K562 (cell line): ENCODE measurements at regions not wholly inside any gene's neighbourhood (a gene's known extent, or its start where the extent isn't known, plus 50 kb on each side); places are given as distances from the start of the nearest gene placed in this dataset.

Experiments
- ATAC-seq: fragments of 200-7000 bp; cut with Tn5 transposase; 3 replicates; pipeline ENCODE4 v1.9.1; 2020; ENCODE audit warnings: moderate library complexity
- BruUV-seq: library from RNA; stranded (reverse); fragments of 400-500 nt; replicated peaks from 2 replicates; lab custom pipeline; 2021; lab: Mats Ljungman, UMichigan
- CTCF ChIA-PET: fragments of 300-600 bp; formaldehyde crosslinking; extraction: SDS; loops from one replicate; lab custom pipeline; 2021; ENCODE audit warnings: low intra/inter-chr PET ratio; lab: Yijun Ruan, JAX
- POLR2A ChIA-PET: fragments of 300-600, 350-650 bp; sonication (Branson Sonifier 250); formaldehyde crosslinking; extraction: SDS; loops from one replicate; lab custom pipeline; 2021; ENCODE audit warnings: antibody characterized with exemption, inconsistent platforms; lab: Yijun Ruan, JAX
- DNase-seq, 4 experiments: peaks; one replicate each; pipeline versions ENCODE4 v3.0.0 to v3.0.0-alpha.2; 2011 to 2018; ENCODE audit warnings: low spot score in 3 of 4, mixed read lengths in 3 of 4; ENCODE audit errors: extremely low read depth in 1 of 4
- FAIRE-seq: peaks from 2 replicates; lab custom pipeline; 2011; peaks lifted over from hg19 to GRCh38; lab: Jason Lieb, UNC
- H2AFZ ChIP-seq: 2 replicates; pipeline ENCODE4 v1.6.0; 2011; ENCODE audit warnings: low read depth, low read length, control low read depth, inconsistent platforms
- H3K27ac ChIP-seq: fragments of 200-600 bp; 3 replicates; pipeline ENCODE4 v1.8.0; 2011; ENCODE audit warnings: low read depth, mild to moderate bottlenecking, control low read depth, inconsistent platforms, low read length, moderate library complexity, mixed read lengths; ENCODE audit errors: extremely low read depth
- H3K27me3 ChIP-seq, 2 experiments: fragments of 300-600 bp in 1 of 2; 2 replicates in 1 of 2; 3 replicates in 1 of 2; pipeline versions ENCODE4 v1.6.0 to v1.8.0; 2011; ENCODE audit warnings: inconsistent platforms in 2 of 2, low read length in 2 of 2, mild to moderate bottlenecking in 1 of 2, mixed read lengths in 1 of 2, moderate library complexity in 1 of 2; ENCODE audit not compliant: control insufficient read depth in 2 of 2, insufficient read depth in 2 of 2
- H3K36me3 ChIP-seq: fragments of 300-600 bp; 3 replicates; pipeline ENCODE4 v1.8.0; 2011; ENCODE audit warnings: mild to moderate bottlenecking, low read length, inconsistent platforms; ENCODE audit not compliant: control insufficient read depth, insufficient read depth
- H3K4me1 ChIP-seq, 2 experiments: fragments of 200-600 bp in 1 of 2; replicated peaks in 1 of 2; 2 replicates in 1 of 2; 3 replicates in 1 of 2; pipeline versions ENCODE4 v1.5.1 to v1.8.0; 2011; ENCODE audit warnings: inconsistent platforms in 2 of 2, low read length in 2 of 2, mild to moderate bottlenecking in 1 of 2, mixed read lengths in 1 of 2, moderate library complexity in 1 of 2; ENCODE audit not compliant: control insufficient read depth in 2 of 2, insufficient read depth in 2 of 2
- H3K4me2 ChIP-seq: 2 replicates; pipeline ENCODE4 v1.6.1; 2011; ENCODE audit warnings: low read length, control low read depth, inconsistent platforms, mixed read lengths; ENCODE audit not compliant: insufficient read depth
- H3K4me3 ChIP-seq: fragments of 200-600 bp; sonication (generic), shearing (Covaris generic); 2 replicates; pipeline ENCODE4 v1.5.1; 2016; ENCODE audit warnings: control low read depth, inconsistent platforms
- H3K79me2 ChIP-seq: fragments of 200-600 bp; 3 replicates; pipeline ENCODE4 v1.8.0; 2011; ENCODE audit warnings: low read length, inconsistent platforms; ENCODE audit not compliant: control insufficient read depth, insufficient read depth
- H3K9ac ChIP-seq, 2 experiments: 2 replicates each; pipeline versions ENCODE4 v1.6.0 to v1.6.1; 2011; ENCODE audit warnings: low read depth in 2 of 2, low read length in 2 of 2, control low read depth in 1 of 2, inconsistent platforms in 1 of 2, mild to moderate bottlenecking in 1 of 2, mixed read lengths in 1 of 2; ENCODE audit not compliant: insufficient read depth in 1 of 2
- H3K9me1 ChIP-seq: one replicate; pipeline ENCODE4 v1.6.0; 2011; ENCODE audit warnings: inconsistent platforms, mild to moderate bottlenecking, low read length, moderate library complexity; ENCODE audit not compliant: control insufficient read depth, insufficient read depth
- H3K9me3 ChIP-seq: replicated peaks from 2 replicates; pipeline ENCODE4 v1.5.1; 2011; ENCODE audit warnings: low read depth, low read length, inconsistent platforms; ENCODE audit not compliant: control insufficient read depth, insufficient read depth
- H4K20me1 ChIP-seq: replicated peaks from 2 replicates; pipeline ENCODE4 v1.6.1; 2011; ENCODE audit warnings: low read length, inconsistent platforms, mixed read lengths; ENCODE audit not compliant: control insufficient read depth, insufficient read depth
- ATF6 ChIP-seq: sonication (generic); formaldehyde crosslinking; IDR thresholded peaks from 2 replicates; pipeline ENCODE4 v1.4.0; 2020; ENCODE audit warnings: mild to moderate bottlenecking, missing genetic modification reagents
- C11orf30 ChIP-seq: fragments of 450-650 bp; IDR thresholded peaks from 2 replicates; pipeline ENCODE4 v1.6.1; 2016; ENCODE audit warnings: low read depth, mild to moderate bottlenecking
- CBX8 ChIP-seq: fragments of 200-600 bp; sonication (generic); IDR thresholded peaks from 2 replicates; pipeline ENCODE4 v1.6.1; 2012; ENCODE audit warnings: borderline replicate concordance, mixed run types, low read depth, mild to moderate bottlenecking, moderate library complexity, mixed read lengths, low read length, control low read depth, inconsistent platforms; ENCODE audit not compliant: poor library complexity, severe bottlenecking; ENCODE audit errors: extremely low read depth
- FOSL1 ChIP-seq: fragments of 200-800 bp; sonication (Bioruptor generic); conservative IDR thresholded peaks from 2 replicates; pipeline ENCODE4 v1.6.1; 2016; ENCODE audit warnings: missing genetic modification characterization, missing compliant biosample characterization
- GTF2E2 ChIP-seq: fragments of 200-800 bp; sonication (Bioruptor generic); IDR thresholded peaks from 2 replicates; pipeline ENCODE4 v1.6.1; 2016; ENCODE audit warnings: missing genetic modification characterization, missing compliant biosample characterization
- HNRNPUL1 ChIP-seq: fragments of 200-400 bp; formaldehyde crosslinking; IDR thresholded peaks from 2 replicates; pipeline ENCODE4 v1.6.1; 2017; ENCODE audit warnings: low read length
- JUND ChIP-seq, 2 experiments: IDR thresholded peaks; 2 replicates in 1 of 2; 3 replicates in 1 of 2; pipeline ENCODE4 v1.6.1; 2011; ENCODE audit warnings: borderline replicate concordance in 2 of 2, low read depth in 2 of 2, low read length in 2 of 2, improper control_type of control experiment in 1 of 2, missing biosample characterization in 1 of 2, missing genetic modification characterization in 1 of 2, missing genetic modification reagents in 1 of 2
- KDM1A ChIP-seq, 2 experiments: fragments of 450-650 bp; IDR thresholded peaks; 2 replicates each; pipeline ENCODE4 v1.6.1; 2016; ENCODE audit warnings: mild to moderate bottlenecking in 2 of 2
- MAFF ChIP-seq: IDR thresholded peaks from 2 replicates; pipeline ENCODE4 v1.6.1; 2012; ENCODE audit warnings: low read length, improper control_type of control experiment
- MAFG ChIP-seq: fragments of 450-650 bp; conservative IDR thresholded peaks from 2 replicates; pipeline ENCODE4 v1.6.1; 2016; ENCODE audit warnings: missing genetic modification characterization, missing compliant biosample characterization
- MAFK ChIP-seq: IDR thresholded peaks from 2 replicates; pipeline ENCODE4 v1.6.1; 2011; ENCODE audit warnings: low read length, improper control_type of control experiment
- NFIC ChIP-seq: fragments of 450-650 bp; IDR thresholded peaks from 2 replicates; pipeline ENCODE4 v1.6.1; 2017; ENCODE audit warnings: mild to moderate bottlenecking, inconsistent platforms
- PTRF ChIP-seq: fragments of 450-650 bp; IDR thresholded peaks from 2 replicates; pipeline ENCODE4 v1.6.1; 2016; ENCODE audit warnings: mild to moderate bottlenecking, missing genetic modification characterization, missing compliant biosample characterization
- SIN3A ChIP-seq, 2 experiments: fragments of 150-350 bp in 1 of 2; IDR thresholded peaks; 2 replicates each; pipeline ENCODE4 v1.6.1; 2011 to 2016; ENCODE audit warnings: borderline replicate concordance in 2 of 2, low read depth in 2 of 2, low read length in 2 of 2, mild to moderate bottlenecking in 2 of 2, moderate library complexity in 2 of 2; ENCODE audit not compliant: control insufficient read depth in 1 of 2
- ZNF24 ChIP-seq: fragments of 450-650 bp; IDR thresholded peaks from 2 replicates; pipeline ENCODE4 v1.6.1; 2016
- ZNF316 ChIP-seq: fragments of 450-650 bp; IDR thresholded peaks from 2 replicates; pipeline ENCODE4 v1.6.1; 2016
- ZNF384 ChIP-seq: IDR thresholded peaks from 2 replicates; pipeline ENCODE4 v1.6.1; 2012; ENCODE audit warnings: low read depth, low read length, improper control_type of control experiment
- WGBS: fragments of 100-300 bp; shearing (Covaris generic); methylation state at CpG from one replicate; pipeline ENCODE4 v1.1.6; 2016; ENCODE audit warnings: low coverage, mixed read lengths; ENCODE audit not compliant: insufficient coverage; ENCODE audit errors: missing lambda C conversion rate; 5-methylcytosine and 5-hydroxymethylcytosine counted together
- in situ Hi-C: fragments of 300-500 bp; cut with MboI; formaldehyde crosslinking; loops from 4 replicates; pipeline ENCODE4 v1.15.0; 2018; ENCODE audit warnings: inconsistent platforms, mixed read lengths
- intact Hi-C: fragments of 100-400 bp; cut with micrococcal nuclease; formaldehyde crosslinking; loops from 2 replicates; pipeline ENCODE4 v1.14.2; 2022
- TF ChIP-seq, protein P1 (sequence below): fragments of 250-450 bp; sonication (Bioruptor Pico); IDR thresholded peaks from 2 replicates; pipeline ENCODE4 v1.5.0; 2021; ENCODE audit warnings: mild to moderate bottlenecking, moderate library complexity

DNA sequence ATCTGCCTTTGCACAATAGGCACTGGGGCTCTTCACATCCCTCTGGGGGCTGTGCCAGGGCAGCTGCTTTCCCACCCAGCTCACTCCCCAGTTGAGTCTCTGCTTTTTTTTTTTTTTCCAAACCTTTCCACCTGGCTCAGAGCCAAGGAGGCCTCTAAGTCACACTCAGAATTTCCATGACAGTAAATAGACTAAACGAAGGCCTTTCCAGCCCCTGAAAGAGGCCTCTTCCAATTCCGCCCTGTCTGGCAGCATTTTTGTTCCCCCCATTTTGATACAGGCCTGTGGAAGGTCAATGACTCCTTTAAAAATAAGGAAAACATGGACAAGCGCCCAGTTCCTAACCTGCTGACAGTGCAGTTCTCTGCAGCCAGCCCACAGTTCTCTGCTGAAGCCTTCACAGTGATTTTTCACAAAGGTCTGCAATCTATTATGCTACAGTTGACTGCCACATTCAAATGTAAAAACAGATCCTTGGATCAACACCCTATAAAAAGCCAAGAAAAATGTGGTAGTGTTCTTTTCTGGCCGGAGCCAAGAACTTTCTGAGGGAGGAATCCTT is 107.5 kb upstream of the SESN3 start:
- in situ Hi-C loops, result no loop called here
- DNase-seq, result peak in 1 of 4 experiments; percentile 31
- H3K9me1 ChIP-seq, result no peaks in the 10 kb centered on the region
- ChIA-PET POLR2A (interaction anchor here (1.3 kb wide), 1 partner anchor 21 kb away, joined by 3 read pairs; no protein-coding TSS in a partner anchor), CTCF (no interaction called here)
- BruUV-seq, result no TSS peak
- no peak for FAIRE-seq
- no peak overlapping the region for H2AFZ ChIP-seq
- H4K20me1 ChIP-seq, result no peaks in the 10 kb centered on the region
- ATAC-seq, result no peak
- H3K27me3 ChIP-seq, result peaks cover 2 to 7% of the 10 kb centered on the region in 2 experiments; a peak in 3 of 5 replicates
- no peaks in the 10 kb centered on the region for H3K9me3 ChIP-seq
- no peak overlapping the region for H3K4me2 ChIP-seq
- H3K36me3 ChIP-seq, result no peaks in the 10 kb centered on the region
- H3K79me2 ChIP-seq, result no peaks in the 10 kb centered on the region
- no peak overlapping the region for H3K27ac ChIP-seq
- WGBS, result 25% methylated on average over 4 of the region's 4 CpGs
- no peak for TF ChIP-seq PTRF (tag)
- TF ChIP-seq JUND (IDR thresholded peaks at IDR 0.05; ENCODE audit: borderline replicate concordance, low read depth, low read length), result no peak; the same call in 1 of the 2 replicates
- 0 out of 3 replicates have a peak, but pooled peaks have one; percentile 17 for TF ChIP-seq JUND (tag; IDR thresholded peaks at IDR 0.05; ENCODE audit: borderline replicate concordance, low read depth, low read length)
- TF ChIP-seq C11orf30, result peak; percentile 86; the same call in 1 of the 2 replicates
- TF ChIP-seq ZNF24, result no peak
- no peak for TF ChIP-seq HNRNPUL1
- peak; percentile 54 for TF ChIP-seq ZNF384
- TF ChIP-seq MAFF, result peak; percentile 79
- TF ChIP-seq GTF2E2 (tag), result no peak
- TF ChIP-seq ATF6 (CRISPR knock-in tag), result no peak
- peak; percentile 87 for TF ChIP-seq MAFK
- TF ChIP-seq CBX8, result no peak
- TF ChIP-seq SIN3A (IDR thresholded peaks at IDR 0.05; ENCODE audit: borderline replicate concordance in 2 of 2, control insufficient read depth in 1 of 2, low read depth in 2 of 2, low read length in 2 of 2), result no peak
- TF ChIP-seq MAFG, result peak; percentile 88
- TF ChIP-seq NFIC, result peak; percentile 85
- TF ChIP-seq, protein P1, sequence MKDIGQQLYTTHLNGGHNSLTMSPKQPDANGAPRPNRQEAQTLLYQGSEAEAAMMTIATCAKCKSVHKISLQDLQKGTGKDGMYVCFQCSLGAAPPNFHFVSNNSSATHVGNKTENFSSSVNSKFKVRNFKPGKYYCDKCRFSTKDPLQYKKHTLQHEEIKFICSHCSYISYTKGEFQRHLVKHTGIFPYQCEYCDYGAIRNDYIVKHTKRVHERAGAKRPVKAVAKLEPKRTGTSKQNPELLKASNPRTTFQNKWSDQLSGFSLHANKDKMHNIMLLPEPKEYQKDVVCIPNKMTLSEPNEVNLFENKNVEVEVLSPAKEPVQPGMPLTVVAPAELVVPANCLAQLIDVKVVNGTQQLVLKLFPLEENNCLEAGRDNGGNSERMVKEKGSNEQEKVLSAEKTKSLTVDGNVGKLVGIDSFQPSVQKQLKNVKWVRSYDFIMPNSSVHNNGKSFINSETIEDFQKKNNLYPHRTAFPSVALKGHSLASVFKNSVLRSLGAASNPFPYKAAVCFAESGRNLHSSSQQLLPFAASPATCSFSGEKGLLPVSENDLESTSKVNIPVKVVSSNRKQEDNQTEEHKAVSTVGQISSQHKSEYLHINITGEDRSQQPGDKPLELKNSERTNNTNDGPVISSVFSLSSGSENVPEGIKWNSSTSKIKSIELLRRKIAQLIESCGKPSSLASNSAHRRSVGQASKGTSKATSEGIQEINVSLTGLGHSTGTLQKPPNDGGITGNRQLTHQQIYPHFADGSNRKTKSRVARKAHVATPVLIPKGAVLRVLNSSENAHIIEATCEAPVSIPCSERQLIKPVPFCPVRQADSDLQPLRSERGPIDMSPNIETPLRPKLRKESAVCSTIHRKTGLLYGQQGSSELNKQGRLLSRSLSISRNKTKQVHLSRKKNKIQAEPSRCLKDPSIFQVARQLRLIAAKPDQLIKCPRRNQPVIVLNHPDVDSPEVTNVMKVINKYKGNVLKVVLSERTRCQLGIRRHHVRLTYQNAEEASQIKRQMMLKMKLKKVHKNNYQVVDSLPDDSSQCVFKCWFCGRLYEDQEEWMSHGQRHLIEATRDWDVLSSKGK (CRISPR knock-in tag), result no peak
- peak; percentile 72 for TF ChIP-seq FOSL1 (tag)
- TF ChIP-seq ZNF316, result peak; percentile 86
- TF ChIP-seq KDM1A (IDR thresholded peaks at IDR 0.05), result no peak
- TF ChIP-seq, all 486 proteins: peak for 9
- Histone ChIP-seq H3K9ac (no peak overlapping the region), H3K4me1 (peaks cover 0 to 7% of the 10 kb centered on the region in 2 experiments; a peak in 2 of 5 replicates), H3K4me3 (no peak overlapping the region)
- intact Hi-C loops, result no loop called here
